Glutamatergic neuron (in vitro differentiated cells): ENCODE measurements at regions not wholly inside any gene's neighbourhood (a gene's known extent, or its start where the extent isn't known, plus 50 kb on each side); places are given as distances from the start of the nearest gene placed in this dataset.

Experiments used
- DNase-seq: peaks from one replicate; pipeline ENCODE4 v3.0.0; 2022
- H3K27ac Mint-ChIP-seq: one replicate; pipeline ENCODE4 v1.8.0; 2020; ENCODE audit warnings: mild to moderate bottlenecking, mixed read lengths, inconsistent platforms; ENCODE audit not compliant: unreplicated experiment
- H3K27me3 Mint-ChIP-seq: one replicate; pipeline ENCODE4 v1.8.0; 2020; ENCODE audit warnings: mild to moderate bottlenecking, moderate library complexity, mixed read lengths, inconsistent platforms; ENCODE audit not compliant: unreplicated experiment
- H3K36me3 Mint-ChIP-seq: one replicate; pipeline ENCODE4 v1.8.0; 2020; ENCODE audit warnings: mild to moderate bottlenecking, mixed read lengths, inconsistent platforms; ENCODE audit not compliant: unreplicated experiment
- H3K4me1 Mint-ChIP-seq: one replicate; pipeline ENCODE4 v1.8.0; 2020; ENCODE audit warnings: mild to moderate bottlenecking, low read depth, mixed read lengths, inconsistent platforms; ENCODE audit not compliant: unreplicated experiment
- H3K4me3 Mint-ChIP-seq: one replicate; pipeline ENCODE4 v1.8.0; 2020; ENCODE audit warnings: mild to moderate bottlenecking, mixed read lengths, inconsistent platforms; ENCODE audit not compliant: unreplicated experiment
- H3K9me3 Mint-ChIP-seq: one replicate; pipeline ENCODE4 v1.8.0; 2020; ENCODE audit warnings: mild to moderate bottlenecking, moderate library complexity, mixed read lengths, inconsistent platforms; ENCODE audit not compliant: unreplicated experiment
- TF ChIP-seq, protein P1 (sequence below): fragments of 200-600 bp; sonication (generic); IDR thresholded peaks from one replicate; pipeline ENCODE4 v1.5.0; 2021; ENCODE audit not compliant: partially characterized antibody, unreplicated experiment

- Mint-ChIP-seq H3K27ac (no peak overlapping the region), H3K4me3 (no peak overlapping the region), H3K4me1 (no peaks in the 10 kb centered on the region), H3K36me3 (no peaks in the 10 kb centered on the region), H3K9me3 (peaks cover 2% of the 10 kb centered on the region), H3K27me3 (peaks cover 1% of the 10 kb centered on the region)
- TF ChIP-seq, protein P1, sequence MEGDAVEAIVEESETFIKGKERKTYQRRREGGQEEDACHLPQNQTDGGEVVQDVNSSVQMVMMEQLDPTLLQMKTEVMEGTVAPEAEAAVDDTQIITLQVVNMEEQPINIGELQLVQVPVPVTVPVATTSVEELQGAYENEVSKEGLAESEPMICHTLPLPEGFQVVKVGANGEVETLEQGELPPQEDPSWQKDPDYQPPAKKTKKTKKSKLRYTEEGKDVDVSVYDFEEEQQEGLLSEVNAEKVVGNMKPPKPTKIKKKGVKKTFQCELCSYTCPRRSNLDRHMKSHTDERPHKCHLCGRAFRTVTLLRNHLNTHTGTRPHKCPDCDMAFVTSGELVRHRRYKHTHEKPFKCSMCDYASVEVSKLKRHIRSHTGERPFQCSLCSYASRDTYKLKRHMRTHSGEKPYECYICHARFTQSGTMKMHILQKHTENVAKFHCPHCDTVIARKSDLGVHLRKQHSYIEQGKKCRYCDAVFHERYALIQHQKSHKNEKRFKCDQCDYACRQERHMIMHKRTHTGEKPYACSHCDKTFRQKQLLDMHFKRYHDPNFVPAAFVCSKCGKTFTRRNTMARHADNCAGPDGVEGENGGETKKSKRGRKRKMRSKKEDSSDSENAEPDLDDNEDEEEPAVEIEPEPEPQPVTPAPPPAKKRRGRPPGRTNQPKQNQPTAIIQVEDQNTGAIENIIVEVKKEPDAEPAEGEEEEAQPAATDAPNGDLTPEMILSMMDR = no peak
- no peak for DNase-seq
These were observed 628.2 kb upstream of the SLITRK5 start for GRCh38 chr13:87042946-87043345.

DNA sequence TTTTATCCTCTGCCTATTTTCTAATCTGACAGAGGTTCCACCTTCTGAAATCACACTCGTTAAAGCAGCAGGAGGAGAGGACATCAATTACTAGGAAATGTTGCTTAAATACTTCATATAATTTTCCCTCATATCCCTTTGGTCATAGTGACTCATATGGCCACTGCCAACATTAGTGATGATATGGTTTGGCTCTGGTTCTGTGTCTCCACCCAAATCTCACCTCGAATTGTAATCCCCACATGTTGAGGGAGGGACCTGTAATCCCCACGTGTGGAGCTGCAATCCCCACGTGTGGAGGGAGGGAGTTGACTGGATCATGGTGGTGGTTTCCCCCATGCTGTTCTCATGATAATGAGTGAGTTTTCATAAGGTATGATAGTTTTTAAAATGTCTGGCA, 618.4 kb upstream of the SLITRK5 start:
- H3K4me1 Mint-ChIP-seq = no peaks in the 10 kb centered on the region
- H3K4me3 Mint-ChIP-seq = no peak overlapping the region
- no peaks in the 10 kb centered on the region for H3K27me3 Mint-ChIP-seq
- TF ChIP-seq, protein P1 = no peak
- DNase-seq = no peak
- no peaks in the 10 kb centered on the region for H3K36me3 Mint-ChIP-seq
- H3K27ac Mint-ChIP-seq = no peak overlapping the region
- no peaks in the 10 kb centered on the region for H3K9me3 Mint-ChIP-seq

DNA sequence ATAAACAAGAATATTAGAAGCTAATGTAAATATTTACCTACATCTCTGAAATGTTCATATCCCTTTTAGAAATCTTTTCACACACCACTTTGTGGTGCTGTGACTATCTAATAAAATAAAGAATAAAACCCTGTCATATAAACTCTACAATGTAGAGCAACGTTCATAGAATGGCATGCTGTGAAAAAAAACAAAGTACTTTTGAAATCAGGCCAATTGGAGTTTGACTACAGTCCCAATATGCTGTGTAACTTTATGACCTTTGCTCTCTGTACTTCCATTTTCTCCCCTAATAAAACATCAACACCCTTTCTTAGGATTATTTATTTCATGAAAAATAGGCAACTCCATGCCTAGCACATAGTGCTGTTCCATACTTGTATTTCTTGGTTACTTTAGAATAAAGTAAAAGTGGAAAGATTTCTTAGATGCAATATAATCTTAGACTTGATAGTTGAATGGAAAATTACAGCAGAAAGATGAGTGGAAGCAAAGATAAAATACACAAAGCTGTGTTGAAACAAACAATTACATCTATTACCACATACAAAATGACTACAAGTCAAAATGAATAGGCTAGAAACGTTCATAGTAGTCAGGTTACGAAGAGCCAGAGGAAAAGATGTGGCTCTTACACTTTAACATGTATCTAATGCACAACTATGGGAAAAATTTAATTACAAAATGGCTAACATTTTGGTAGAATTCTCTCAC, 613.2 kb upstream of the SLITRK5 start:
- no peaks in the 10 kb centered on the region for H3K9me3 Mint-ChIP-seq
- H3K4me3 Mint-ChIP-seq = no peak overlapping the region
- H3K27ac Mint-ChIP-seq = no peak overlapping the region
- H3K4me1 Mint-ChIP-seq = no peaks in the 10 kb centered on the region
- H3K27me3 Mint-ChIP-seq = no peaks in the 10 kb centered on the region
- H3K36me3 Mint-ChIP-seq = no peaks in the 10 kb centered on the region
- TF ChIP-seq, protein P1 = no peak
- no peak for DNase-seq

GRCh38 chr13:87058786-87059329, 612.3 kb upstream of the SLITRK5 start:
- TF ChIP-seq, protein P1 = no peak
- Mint-ChIP-seq H3K27me3 (no peaks in the 10 kb centered on the region), H3K4me3 (no peak overlapping the region), H3K9me3 (no peaks in the 10 kb centered on the region), H3K4me1 (no peaks in the 10 kb centered on the region), H3K36me3 (no peaks in the 10 kb centered on the region), H3K27ac (no peak overlapping the region)
- no peak for DNase-seq

- no peaks in the 10 kb centered on the region for H3K4me1 Mint-ChIP-seq
These were observed 592.0 kb upstream of the SLITRK5 start for GRCh38 chr13:87078947-87079795.

More at GRCh38 chr13:87078947-87079795, 592.0 kb upstream of the SLITRK5 start:
- H3K36me3 Mint-ChIP-seq = no peaks in the 10 kb centered on the region
- no peak overlapping the region for H3K27ac Mint-ChIP-seq
- TF ChIP-seq, protein P1 = no peak
- DNase-seq = no peak
- H3K27me3 Mint-ChIP-seq = no peaks in the 10 kb centered on the region
- H3K9me3 Mint-ChIP-seq = no peaks in the 10 kb centered on the region
- no peak overlapping the region for H3K4me3 Mint-ChIP-seq
